ENCODE measurements at regions not wholly inside any gene's neighbourhood (a gene's known extent, or its start where the extent isn't known, plus 50 kb on each side); places are given as distances from the start of the nearest gene placed in this dataset.

DNA sequence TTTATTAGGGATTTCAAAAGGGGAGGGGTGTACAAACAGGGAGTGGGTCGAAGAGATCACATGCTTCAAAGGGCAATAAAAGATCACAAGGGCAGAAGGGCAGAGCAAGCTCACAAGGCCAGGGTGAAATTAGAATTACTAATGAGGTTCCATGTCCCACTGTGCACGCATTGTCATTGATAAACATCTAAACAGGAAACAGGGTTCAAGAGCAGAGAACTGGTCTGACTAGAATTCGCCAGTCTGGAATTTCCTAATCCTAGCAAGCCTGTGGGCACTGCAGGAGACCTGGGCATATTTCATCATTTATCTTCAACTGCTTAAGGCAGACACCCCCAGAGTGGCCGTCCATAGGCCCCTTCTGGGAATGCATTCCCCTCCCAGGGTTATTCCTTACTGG, 408.2 kb downstream of the ZNF804A start:
- TF ChIP-seq, protein P1, sequence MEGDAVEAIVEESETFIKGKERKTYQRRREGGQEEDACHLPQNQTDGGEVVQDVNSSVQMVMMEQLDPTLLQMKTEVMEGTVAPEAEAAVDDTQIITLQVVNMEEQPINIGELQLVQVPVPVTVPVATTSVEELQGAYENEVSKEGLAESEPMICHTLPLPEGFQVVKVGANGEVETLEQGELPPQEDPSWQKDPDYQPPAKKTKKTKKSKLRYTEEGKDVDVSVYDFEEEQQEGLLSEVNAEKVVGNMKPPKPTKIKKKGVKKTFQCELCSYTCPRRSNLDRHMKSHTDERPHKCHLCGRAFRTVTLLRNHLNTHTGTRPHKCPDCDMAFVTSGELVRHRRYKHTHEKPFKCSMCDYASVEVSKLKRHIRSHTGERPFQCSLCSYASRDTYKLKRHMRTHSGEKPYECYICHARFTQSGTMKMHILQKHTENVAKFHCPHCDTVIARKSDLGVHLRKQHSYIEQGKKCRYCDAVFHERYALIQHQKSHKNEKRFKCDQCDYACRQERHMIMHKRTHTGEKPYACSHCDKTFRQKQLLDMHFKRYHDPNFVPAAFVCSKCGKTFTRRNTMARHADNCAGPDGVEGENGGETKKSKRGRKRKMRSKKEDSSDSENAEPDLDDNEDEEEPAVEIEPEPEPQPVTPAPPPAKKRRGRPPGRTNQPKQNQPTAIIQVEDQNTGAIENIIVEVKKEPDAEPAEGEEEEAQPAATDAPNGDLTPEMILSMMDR (IDR thresholded peaks at IDR 0.05), result no peak
- no peak for TF ChIP-seq POLR2A (IDR thresholded peaks at IDR 0.05)

Data from testis (tissue), 2 donors.